ENCODE measurements at regions not wholly inside any gene's neighbourhood (a gene's known extent, or its start where the extent isn't known, plus 50 kb on each side); places are given as distances from the start of the nearest gene placed in this dataset.
"Not testable (repeated sequence)": the region's sequence is repeated elsewhere in the genome, so short reads cannot be mapped to it uniquely, and the experiment has no call there.

DNA sequence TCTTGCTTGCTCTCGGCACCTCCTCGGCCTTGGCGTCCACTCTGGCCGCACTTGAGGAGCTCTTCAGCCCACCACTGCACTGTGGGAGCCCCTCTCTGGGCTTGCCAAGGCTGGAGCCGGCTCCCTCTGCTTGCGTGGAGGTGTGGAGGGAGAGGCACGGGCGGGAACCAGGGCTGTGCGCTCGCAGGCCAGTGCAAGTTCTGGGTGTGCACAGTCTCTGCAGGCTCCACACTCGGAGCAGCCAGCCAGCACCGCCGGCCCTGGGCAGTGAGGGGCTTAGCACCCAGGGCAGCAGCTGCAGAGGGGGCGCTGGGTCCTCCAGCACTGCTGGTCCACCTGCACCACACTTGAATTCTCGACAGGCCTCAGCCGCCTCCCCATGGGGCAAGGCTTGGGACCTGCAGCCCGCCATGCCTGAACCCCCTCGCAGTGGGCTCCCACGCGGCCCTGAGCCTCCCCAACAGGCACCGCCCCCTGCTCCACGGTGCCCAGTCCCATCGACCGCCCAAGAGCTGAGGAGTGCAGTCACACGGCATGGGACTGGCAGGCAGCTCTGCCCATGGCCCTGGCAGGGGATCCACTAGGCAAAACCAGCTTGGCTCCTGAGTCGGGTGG lies 411.2 kb upstream of the CHAC2 start:
- DNase-seq: no peak

DNA sequence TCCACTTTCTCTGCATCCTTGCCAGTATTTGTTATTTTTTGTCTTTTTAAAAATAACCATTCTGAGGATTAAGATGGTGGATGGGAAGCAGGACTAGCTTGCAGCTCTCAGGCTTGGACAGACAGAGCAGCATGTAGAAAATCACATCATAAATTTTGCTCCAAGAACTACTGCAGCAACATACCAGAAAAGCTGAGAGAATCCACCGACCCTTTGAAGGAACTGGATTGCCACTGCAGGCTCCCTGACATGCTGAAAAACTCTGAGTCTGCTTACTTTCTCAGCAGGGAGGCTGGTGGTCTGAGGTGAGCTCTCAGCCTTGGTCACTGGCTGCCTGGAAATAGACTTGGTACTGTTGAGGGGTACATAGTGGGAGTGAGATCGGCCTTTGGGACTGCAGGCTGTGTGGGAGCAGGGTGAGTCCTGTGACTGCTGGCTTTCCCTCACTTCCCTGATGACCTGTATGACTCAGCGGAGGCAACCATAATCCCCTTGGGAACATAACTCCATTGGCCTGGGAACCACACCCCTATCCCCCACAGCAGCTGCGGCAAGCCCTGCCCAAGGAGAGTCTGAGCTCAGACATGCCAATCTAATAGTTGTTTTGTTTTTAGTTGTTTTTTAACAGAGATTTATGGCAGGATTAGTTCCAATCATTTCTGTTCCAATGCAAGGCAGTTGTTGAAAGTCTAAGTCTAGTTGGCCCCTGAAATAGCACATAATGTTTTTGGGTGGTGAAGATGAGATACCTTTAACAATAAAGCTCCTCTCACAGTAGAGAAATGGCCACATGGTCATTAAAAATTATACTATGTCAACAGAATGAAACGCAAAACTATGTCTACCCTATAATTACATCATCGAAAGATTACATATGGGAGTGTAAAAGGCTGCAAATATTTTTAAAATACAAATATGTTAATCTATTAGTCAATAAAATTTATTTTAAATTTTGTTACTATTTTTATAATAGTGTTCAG lies 414.2 kb upstream of the CHAC2 start:
- no peak for DNase-seq

DNA sequence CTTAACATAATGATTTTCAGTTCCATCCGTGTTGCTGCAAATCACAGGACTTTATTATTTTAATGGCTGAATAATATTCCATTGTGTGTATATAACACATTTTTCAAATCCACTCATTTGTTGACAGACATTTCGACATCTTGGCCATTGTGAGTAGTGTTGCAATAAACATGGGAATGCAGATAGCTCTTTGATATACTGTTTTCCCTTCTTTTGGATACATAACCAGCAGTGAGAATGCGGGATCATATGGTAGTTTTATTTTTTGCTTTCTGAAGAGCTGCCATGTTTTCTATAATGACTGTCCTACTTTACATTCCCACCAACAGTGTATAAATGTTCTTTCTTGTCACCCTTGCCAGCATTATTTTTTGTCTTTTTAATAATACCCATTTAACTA lies 420.3 kb upstream of the CHAC2 start:
- DNase-seq: no peak

DNA sequence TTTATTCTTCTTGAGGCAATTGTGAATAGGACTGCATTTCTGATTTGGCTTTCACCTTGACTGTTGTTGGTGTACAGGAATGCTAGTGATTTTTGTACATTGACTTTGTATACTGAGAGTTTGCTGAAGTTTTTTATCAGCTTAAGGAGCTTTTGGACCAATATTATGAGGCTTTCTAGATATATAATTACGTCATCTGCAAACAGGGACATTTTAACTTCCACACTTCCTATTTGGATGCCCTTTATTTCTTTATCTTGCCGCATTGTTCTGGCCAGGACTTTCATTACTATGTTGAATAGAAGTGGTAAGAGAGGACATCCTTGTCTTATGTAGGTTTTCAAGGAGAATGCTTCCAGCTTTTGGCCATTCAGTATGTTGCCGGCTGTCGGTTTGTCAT lies 425.4 kb upstream of the CHAC2 start:
- no peak for DNase-seq

DNA sequence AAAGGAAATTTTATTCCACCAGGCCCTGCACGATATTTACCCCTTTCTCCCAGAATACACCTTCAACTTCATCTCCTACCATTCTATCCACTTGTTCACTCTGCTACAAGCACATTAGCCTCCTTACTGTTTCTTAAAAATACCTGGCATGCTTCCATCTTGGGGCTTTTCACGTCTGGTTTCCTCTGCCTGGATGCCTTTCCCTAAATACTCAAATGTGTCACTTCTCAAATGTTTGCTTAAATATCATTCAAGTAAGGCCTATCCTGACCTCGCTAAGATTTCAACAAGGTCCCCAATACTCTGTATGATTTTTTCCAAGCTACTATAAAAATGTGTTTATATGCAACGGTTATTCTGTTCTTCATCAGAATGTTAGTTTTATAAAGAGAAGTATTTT lies 433.0 kb upstream of the CHAC2 start:
- no peak for DNase-seq

DNA sequence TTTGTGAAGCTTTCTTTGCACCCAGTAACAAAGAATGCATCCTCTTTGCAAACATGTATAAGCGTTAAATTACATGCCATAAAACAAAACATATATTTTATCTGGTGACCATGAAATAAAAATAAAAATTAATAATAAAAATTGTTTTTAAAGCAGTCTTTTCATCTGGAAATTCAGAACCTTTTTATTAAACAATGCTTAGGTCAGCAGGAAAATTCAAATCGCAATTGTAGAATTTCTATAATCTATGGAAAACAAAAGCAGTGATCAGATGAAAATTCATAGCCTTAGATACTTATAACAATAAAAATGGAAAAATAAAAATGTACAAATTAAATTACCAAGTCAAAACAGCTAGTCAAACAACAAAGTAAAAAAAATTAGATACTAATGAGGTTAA lies 435.9 kb upstream of the CHAC2 start:
- DNase-seq: no peak

DNA sequence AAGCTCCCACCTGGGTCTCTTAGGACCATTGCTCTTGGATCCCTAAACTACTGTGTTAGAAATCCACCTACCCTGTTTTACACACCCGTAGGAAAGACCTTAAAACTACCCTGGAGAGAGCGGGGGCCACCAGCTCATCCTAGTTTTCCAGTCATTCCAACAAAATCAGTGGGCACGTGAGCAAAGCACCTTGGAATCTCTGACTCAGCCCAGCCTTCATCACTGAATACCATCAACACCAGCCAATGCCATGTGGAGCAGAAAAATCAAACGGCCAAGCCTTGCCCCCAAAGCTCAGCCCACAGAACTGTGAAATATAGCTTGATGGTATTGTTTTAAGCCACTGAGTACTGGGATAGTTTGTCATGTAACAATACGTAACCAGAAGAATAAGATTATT lies 449.7 kb upstream of the CHAC2 start:
- no peak for DNase-seq

DNA sequence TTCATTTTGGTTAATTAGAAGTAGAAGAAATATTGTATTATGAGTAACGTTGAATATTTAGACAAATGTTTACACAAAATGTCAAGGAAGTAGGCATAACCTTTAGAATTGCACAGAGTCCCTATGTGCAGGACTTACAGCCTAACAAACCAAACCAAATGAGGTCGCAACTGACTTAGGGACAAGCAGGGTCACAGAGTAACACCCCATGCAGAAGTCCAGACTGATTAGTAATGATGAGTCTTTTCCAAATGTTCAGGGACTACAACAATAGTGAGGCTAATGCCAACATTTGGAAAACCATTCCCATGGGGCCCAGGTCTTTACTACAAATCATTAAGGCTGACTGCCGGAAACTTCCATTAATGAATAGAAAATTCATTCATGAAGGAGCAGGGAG lies 452.5 kb upstream of the CHAC2 start:
- no peak for DNase-seq

DNA sequence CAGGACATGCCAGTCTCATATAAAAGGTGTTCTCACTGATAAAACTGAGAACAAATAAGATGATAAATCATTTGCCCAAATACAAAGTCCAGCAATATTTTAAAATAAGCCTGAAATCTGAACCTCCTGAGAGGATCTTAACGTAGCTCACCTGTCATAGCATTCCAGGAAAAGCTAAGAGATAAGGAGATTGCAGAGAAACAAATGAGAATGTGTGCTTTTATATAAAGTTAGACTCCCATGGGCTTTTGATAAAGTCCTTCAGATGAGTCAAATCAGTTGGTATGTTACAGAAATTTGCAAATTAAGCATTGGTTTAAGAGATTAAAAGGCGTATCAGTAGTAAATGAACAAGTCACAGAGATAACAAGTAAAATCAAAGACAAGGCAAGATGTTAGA lies 452.9 kb upstream of the CHAC2 start:
- no peak for DNase-seq

DNA sequence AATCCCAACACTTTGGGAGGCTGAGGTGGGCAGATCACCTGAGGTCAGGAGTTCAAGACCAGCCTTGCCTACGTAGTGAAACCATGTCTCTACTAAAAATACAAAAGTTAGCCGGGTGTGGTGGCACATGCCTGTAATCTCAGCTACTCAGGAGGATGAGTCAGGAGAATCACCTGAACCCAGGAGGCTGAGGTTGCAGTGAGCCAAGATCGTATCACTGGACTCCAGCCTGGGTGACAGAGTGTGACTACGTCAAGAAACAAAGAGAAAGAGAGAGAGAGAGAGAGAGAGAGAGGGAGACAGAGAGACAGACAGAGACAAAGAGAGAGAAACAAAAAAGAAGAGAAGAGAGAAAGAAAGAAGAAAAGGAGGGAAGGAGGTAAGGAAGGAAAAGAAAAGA lies 454.0 kb upstream of the CHAC2 start:
- not testable (repeated sequence) for DNase-seq

DNA sequence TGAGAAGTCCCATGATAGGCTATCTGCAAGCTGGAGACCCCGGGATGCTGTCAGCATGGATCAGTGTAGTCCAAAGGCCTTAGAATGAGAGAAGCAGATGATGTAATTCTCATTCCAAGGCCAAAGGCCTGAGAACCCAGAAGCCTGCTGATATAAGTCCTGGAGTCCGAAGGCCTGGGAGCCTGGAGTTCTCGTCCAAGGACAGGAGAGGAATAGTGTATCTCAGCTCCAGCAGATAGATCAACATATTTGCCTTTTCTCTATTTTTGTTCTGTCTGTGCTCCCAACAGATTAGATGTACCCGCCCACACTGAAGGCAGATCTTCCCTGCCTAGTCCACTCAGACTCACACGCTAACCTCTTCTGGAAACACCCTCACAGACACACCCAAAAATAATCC lies 454.9 kb upstream of the CHAC2 start:
- no peak for DNase-seq

DNA sequence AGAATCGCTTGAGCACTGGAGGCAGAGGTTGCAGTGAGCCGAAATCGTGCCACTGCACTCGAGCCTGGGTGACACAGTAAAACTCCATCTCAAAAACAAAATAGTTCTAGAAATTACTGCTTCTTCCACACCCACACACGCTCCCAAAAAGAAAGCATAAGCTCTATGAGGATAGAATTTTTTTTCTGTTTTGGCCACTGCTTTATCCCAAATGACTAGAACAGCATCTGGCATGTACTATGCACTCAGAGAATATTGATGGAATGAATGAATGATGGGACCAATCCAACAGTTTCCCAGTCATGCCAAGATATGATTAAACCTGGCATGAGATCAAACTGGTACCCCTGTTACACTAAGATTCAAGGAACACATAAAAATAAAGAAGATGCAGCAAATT lies 455.4 kb upstream of the CHAC2 start:
- no peak for DNase-seq

DNA sequence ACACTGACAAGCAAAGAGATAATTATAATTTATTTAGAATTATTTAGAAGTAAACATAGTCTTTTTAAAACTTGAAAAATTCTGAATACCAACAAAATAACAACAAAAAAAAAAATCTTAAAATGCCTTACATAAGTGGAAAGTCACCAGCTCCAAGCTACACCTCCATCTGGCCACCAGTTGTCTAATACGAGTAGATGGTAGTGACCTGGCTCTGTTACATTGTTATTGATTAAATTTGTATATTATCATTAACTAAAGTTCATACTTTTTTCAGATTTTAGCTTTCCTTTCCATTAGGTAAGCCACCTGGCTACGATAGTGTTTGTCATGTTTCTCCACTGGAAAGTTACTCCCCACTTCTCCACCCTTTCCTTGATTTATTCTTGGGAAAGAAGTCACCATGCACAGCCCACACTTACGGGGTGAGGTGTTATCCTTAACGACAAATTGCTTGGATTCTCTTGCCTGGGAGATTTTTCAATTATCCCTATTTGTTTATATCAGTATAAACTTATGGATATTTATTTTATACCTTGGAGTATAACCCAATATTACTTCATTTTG lies 464.5 kb upstream of the CHAC2 start:
- DNase-seq: no peak

DNA sequence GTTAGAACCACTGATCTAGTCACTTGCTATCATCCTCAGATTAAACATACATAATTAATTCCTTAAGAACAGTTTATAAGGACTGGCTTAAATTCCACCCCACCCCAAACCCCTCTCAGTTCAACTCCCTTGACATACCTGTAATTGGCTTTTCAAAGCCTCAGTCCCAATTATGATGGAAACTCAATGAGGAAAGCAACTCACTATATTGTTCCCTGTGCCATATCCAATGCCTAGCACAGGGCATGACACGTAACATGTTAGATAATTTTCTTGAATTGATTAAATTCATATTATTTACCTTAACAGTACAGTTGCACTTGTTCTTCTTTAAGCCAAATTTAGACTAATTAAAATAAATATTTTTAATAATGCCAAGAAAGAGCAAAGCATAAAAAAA lies 465.1 kb upstream of the CHAC2 start:
- DNase-seq: no peak

DNA sequence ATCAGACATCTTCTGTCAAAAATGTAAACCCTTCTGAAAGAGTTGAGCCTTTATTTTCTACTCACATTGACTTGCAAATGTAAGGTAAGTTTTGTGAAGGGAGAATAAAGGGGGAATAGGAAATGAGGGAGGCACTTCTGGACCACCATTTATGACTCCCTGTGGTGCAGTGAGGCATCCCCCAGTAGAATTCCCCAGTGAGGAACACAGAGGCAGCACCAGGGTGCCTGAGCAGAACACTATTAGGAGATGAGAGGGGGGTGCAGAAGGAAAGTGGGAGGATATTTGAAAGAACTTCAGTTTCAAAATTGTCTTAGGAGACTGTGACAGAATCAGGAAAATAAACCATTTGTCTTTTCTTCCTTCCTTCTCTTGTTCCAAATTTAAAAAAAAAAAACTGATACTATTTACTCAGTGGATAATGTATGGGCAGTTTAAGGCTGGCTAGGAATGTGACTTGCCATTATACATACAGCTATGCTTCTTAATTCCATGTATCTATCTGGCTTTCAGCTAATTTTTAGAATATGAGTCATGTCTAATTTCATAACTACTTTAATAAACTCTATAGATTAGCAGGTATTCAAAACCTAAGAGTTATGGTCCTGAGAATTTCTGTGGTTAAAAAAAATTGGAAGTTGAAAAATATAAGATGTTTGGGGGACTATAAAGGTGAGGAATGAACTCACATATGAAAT lies 478.1 kb upstream of the CHAC2 start:
- no peak for DNase-seq

DNA sequence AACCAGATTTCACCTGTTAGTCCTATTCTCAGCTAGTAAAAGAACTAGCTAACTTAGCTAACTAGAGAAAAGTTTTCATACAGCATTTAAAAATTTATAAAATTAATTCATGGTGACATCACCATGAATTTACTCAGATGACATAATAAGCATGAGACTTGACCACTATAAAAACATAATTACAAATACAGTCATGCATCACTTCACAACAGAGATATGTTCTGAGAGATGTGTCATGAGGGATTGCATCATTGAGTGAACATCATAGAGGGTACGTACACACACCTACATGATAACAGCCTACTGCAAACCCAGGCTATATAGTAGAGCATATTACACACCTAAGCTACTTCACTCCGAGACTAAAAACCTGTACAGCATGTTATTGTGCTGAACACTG lies 481.3 kb upstream of the CHAC2 start:
- DNase-seq: no peak

DNA sequence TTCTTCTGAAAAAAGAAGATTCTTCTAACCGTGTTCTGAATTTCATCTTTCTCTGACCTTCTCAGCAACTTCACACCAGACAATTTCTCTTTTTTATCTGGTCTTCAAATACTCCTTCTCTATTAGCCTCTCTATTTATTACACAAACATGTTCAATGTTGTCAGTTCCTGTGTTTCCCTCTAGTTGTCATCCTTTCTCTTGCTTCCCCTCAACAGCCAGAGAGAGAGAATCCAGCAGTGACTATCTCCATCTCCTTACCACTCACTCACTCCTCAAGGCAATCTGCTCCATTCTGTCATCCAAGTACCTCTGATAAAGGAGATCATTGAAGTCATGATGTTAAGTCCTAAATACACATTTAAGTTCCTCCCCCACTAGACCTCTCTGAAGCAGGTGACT lies 491.9 kb upstream of the CHAC2 start:
- DNase-seq: no peak

DNA sequence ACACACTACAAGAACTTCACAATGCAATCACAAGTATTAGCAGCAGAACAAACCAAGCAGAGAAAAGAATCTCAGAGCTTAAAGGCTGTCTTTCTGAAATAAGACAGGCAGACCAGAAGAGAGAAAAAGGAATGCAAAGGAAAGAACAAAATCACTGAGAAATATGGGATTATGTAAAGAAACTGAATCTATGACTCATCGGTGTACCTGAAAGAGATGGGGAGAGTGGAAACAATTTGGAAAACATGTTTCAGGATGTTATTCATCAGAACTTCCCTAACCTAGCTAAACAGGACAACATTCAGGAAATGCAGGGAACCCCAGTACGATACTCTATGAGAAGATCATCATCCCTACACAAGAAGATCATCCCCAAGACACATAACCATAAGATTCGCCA lies 499.0 kb upstream of the CHAC2 start:
- no peak for DNase-seq

DNA sequence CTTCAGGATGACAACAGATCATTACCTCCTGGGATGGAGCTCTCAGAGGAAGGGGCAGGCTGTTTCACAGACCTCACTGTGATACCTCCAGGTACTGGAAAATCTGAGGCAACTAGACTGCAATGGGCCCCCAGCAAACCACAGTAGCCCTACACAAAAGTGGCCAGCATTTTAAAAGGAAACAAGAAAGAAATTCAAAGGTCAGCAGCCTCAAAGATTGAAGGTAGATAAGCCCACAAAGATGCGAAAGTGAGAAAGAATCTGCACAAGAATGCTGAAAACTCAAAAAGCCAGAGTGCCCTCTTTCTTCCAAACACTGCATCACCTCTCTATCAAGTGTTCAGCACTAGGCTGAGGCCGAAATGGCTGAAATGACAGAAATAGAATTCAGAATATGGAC lies 499.5 kb upstream of the CHAC2 start:
- no peak for DNase-seq

DNA sequence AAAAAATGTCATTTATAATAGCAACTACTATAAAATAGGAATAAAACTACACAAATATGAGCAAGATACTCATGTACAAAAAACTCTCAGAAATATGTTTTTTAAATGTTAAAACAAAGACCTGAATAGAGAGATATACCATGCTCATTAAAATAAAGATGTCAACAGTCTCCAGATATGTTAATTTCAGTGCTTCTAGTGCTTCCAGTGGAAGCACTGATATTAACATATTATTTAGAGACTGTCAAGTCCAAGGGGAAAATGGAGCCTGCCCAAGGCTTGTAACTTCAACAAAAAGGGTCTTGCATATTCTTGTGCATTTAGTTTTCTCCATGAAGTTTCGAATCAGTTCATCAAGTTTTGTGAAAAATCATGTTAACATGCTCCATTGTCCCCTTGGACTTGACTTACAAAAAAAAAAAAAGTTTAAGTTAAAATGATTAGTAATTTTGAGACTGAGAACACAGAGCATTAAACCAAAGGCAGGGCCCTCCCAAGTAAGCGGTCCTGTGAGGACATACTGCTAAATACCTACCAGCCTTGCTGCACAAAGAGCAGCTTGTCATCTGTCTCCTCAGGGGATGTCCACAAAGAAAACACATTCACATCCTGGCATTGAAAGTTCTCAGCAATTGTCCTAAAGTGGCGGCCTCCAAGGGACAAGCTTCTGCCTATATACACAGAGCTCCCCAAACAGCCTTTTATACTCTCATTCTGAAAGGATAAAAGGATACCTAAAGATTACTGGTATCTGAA lies 501.9 kb upstream of the CHAC2 start:
- DNase-seq: no peak

DNA sequence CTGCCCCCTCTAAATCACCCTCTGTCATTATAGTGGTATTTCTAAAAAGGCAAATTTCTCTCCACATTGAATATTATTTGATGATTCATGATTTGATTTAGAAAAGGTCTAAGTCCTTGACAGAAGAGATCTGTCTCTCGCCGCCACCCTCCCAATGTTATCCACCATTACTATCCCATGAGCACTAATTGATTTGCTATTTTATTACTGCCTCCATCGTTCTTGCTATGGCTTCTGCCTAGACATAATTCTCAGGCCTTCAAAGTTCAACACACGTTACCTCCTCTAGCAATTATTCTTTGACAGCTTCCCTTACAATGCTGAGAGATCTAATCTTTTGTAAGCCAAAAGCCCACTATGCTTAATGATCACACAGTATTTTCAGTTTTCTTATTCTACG lies 507.0 kb upstream of the CHAC2 start:
- DNase-seq: no peak

DNA sequence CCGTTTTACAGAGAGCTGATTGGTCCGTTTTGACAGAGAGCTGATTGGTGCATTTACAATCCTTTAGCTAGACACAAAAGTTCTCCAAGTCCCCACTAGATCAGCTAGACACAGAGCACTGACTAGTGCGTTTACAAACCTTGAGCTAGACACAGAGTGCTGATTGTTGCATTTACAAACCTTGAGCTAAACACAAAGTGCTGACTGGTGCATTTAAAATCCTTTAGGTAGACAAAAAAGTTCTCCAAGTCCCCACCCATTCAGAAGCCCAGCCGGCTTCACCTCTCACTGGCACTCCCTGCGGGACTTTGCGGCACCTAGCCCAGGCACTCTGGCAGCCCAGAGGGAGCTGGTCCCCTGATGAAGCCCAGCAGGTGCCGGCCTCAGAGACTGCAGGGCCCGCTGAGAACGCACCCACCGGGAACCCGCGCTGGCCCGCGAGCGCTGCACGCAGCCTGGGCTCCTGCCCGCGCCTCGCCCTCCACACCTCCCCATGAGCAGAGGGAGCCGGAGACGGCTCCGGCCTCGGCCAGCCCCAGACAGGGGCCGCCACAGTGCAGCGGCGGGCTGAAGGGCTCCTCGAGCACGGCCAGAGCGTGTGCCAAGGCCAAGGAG lies 508.1 kb upstream of the CHAC2 start:
- DNase-seq: no peak
